Neural progenitor cell (in vitro differentiated cells): ENCODE measurements at regions not wholly inside any gene's neighbourhood (a gene's known extent, or its start where the extent isn't known, plus 50 kb on each side); places are given as distances from the start of the nearest gene placed in this dataset.

Experiments used
- CTCF ChIP-seq: fragments of 200-600 bp; sonication (generic); IDR thresholded peaks from 2 replicates; pipeline ENCODE4 v1.5.1; 2017; ENCODE audit warnings: antibody characterized with exemption, mild to moderate bottlenecking
- EZH2 ChIP-seq: fragments of 200-600 bp; sonication (generic); IDR thresholded peaks from 2 replicates; pipeline ENCODE4 v1.6.1; 2017; ENCODE audit warnings: antibody characterized with exemption, mild to moderate bottlenecking, moderate library complexity
- EZH2phosphoT487 ChIP-seq: fragments of 200-600 bp; sonication (generic); IDR thresholded peaks from 2 replicates; pipeline ENCODE4 v1.6.1; 2017; ENCODE audit warnings: antibody characterized with exemption

DNA sequence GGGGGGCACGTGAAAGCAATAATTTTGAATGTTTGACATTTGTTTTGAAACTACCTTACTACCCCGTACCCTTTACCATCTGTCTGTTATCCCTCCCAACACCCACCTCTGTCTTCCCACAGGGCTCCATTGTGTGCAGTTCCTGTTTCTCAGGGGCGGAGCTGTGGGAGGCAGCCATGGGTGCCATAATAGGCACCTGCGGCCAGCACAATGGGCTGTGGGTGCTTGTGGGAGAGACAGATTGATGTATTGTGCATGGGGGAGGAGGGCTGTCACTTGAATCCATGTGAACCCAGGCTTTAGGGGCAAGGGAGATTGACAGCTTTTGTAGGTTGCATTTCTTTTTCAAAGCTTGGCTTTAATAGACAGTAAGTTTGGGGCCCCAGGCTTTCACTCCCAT, 122.6 kb upstream of the CXorf66 start:
- TF ChIP-seq EZH2phosphoT487 (no peak), CTCF (no peak), EZH2 (no peak)
